Hippocampal formation (tissue), 2 donors: ENCODE measurements at regions not wholly inside any gene's neighbourhood (a gene's known extent, or its start where the extent isn't known, plus 50 kb on each side); places are given as distances from the start of the nearest gene placed in this dataset.
"Not testable (repeated sequence)": the region's sequence is repeated elsewhere in the genome, so short reads cannot be mapped to it uniquely, and the experiment has no call there.

Experiments
- DNase-seq, 2 donors: peaks; one replicate each; lab custom pipeline; 2025; lab: John Stamatoyannopoulos, UW

DNA sequence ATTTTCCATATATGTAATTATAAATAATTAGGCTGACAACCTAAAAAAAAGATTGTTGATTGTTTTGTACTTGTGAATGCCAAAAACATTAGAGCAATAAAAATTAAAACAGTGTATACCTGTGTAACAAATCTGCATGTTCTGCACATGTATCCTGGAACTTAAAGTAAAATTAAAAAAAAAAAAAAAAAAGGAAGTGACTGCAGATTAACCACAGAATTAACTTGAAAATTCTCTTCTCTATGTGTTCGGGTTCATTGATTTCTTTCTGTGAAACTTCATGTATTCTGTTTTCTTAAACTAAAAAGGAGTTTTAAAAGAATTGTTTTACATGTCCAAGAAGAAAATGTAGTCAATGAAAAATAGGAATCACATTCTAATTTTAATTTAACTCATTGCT lies 95.7 kb downstream of the FASLG start:
- DNase-seq: no peak

- no peak for DNase-seq
Measured at GRCh38 chr1:172755099-172755498, 96.2 kb downstream of the FASLG start.

- DNase-seq: no peak
Measured at GRCh38 chr1:172756024-172756423, 97.1 kb downstream of the FASLG start.

GRCh38 chr1:172758259-172758658 lies 99.4 kb downstream of the FASLG start:
- DNase-seq: no peak

- DNase-seq: no peak
Measured at GRCh38 chr1:172760121-172760520, 101.2 kb downstream of the FASLG start.

- DNase-seq: no peak
Measured at GRCh38 chr1:172761581-172762486, 102.9 kb downstream of the FASLG start.

GRCh38 chr1:172763057-172763456 lies 104.2 kb downstream of the FASLG start:
- DNase-seq: no peak

GRCh38 chr1:172764378-172764777 lies 105.5 kb downstream of the FASLG start:
- DNase-seq: no peak

GRCh38 chr1:172766462-172766861 lies 107.6 kb downstream of the FASLG start:
- no peak for DNase-seq

- DNase-seq: no peak
Measured at GRCh38 chr1:172770071-172770470, 111.2 kb downstream of the FASLG start.

DNA sequence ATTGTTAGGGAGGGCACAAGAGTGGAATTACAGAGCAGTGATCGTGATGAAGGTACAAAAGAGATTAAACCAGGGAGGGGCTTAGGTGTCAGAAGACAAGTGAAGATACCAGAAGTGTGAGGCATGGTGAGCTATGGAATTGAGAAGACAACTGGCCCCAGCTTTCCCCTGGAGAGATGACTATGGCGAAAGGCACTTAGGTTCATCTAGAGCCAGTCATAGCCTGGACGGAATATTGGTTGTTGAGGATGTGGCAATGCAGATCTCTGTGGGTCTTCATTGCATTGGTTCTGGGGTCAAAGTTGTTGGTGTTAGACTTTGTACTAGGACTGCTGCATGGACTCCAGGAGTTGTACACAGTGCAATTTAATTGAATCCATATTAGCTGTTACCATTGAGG lies 115.7 kb downstream of the FASLG start:
- DNase-seq: no peak

- DNase-seq: no peak
Measured at GRCh38 chr1:172775606-172776005, 116.7 kb downstream of the FASLG start.

GRCh38 chr1:172776071-172776470 lies 117.2 kb downstream of the FASLG start:
- DNase-seq: no peak

DNA sequence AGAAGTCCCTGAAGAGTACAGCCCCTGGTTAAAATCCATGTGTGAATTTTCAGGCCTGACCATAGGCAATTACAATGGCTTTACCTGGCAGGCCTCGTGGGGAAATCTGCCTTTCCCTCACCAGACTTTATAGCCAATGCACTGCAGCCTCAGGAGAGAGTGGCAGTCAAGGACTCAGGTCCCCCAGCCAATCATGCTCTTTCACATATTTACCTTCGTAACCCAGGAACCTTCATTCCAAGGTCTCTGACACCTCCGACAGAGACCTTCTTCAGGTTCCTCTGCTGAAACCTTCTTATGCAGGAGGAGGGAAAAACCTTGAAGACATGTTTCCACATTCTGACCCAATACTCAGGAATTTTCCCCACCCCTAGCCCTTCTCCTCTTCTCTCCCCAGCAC lies 118.9 kb downstream of the FASLG start:
- no peak for DNase-seq

- no peak for DNase-seq
Measured at GRCh38 chr1:172778456-172779455, 119.9 kb downstream of the FASLG start.

DNA sequence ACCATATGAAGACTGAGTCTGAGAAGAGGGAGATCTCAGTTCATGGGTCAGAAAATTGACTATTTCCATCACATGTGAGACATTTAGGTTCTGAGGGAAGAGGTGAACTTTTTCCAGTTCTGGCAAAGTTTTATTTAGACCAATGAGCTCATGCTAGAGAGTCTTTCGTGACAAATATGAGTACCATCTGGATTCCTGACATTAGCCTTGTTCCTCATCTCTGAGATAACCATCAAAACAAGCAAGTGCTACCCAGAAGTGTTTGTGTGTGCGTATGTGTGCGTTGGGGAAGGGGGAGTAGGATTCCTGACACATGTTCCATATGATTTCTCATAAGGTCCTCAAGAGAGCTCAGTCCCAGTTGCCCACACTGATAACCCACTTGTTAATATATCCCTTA lies 120.6 kb downstream of the FASLG start:
- DNase-seq: no peak

- no peak for DNase-seq
Measured at GRCh38 chr1:172781513-172782140, 122.7 kb downstream of the FASLG start.

DNA sequence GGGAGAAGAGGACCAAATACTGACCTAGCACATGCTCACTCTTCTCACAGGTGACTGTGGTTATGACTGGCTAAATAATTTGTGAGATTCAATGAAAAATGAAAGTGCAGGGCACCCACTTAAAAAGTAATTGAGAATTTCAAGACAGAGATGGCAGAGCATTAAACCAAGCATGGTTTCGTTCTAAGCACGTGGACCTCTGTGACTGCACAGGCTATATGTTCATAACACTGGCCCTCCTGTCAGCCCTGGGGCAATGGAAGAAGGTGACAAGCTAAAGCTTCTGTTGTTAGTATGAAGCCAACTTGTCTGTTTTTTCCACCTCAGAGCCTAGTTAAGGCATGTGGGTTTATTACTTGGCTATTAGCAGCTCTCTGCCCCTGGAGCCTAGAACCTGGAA lies 130.9 kb downstream of the FASLG start:
- DNase-seq: no peak

GRCh38 chr1:172790245-172790644 lies 131.3 kb downstream of the FASLG start:
- DNase-seq: no peak

DNA sequence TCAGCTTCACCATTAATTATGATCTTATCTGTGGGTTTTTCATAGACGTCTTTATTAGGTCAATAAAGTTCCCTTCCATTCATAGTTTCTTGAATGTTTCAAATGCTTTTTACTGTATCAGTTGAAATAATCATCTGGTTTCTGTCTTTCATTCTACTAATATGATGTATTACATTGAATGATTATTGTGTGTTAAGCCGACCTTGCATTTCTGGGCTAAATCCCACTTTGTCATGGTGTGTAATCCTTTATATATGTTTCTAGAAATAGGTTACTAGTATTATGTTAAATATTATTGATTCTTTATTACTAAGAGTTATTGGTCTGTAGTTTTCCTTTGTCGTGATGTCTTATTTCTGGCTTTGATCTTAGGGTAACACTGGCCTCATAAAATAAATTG lies 134.9 kb downstream of the FASLG start:
- DNase-seq: no peak

DNA sequence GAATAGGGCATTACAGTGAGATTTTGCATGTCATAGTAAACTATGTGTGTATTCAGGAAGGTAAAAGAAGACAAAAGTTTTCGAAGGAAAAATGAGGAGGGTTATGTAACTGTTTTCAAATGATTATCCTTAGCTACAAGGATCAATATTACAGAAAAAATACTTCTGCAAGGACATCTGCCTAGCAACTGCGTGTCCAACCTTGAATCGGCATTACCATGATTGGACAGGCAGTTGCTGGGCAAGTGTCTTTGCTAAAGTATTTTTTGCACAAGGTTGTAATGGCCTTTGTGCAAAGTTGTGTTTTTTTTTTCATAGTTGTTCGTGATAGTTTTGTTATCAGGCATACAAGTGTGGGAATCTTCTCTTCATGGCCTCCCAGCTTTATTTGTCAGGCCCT lies 136.8 kb downstream of the FASLG start:
- no peak for DNase-seq

DNA sequence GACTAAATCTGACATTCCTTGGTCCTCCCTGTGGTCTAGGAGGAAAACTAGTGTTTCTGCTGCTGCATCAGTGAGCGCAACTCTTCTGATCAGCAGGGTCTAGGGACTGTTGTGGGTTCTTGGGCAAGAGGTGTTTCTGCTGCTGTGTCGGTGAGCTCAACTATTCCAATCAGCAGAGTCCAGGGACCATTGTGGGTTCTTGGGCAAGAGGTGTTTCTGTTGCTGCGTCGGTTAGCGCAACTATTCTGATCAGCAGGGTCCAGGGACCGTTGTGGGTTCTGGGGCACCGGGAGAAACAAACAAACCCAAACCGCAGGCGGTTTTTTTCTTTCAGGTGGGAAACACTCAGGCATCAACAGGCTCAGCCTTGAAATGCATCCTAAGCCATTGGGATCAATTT lies 140.9 kb downstream of the FASLG start:
- not testable (repeated sequence) for DNase-seq
